Upper lobe of left lung (tissue), 6 donors: ENCODE measurements at regions not wholly inside any gene's neighbourhood (a gene's known extent, or its start where the extent isn't known, plus 50 kb on each side); places are given as distances from the start of the nearest gene placed in this dataset.

Experiments used
- ATAC-seq, 2 donors: fragments of 200-7000 bp; cut with Tn5 transposase; one replicate each; pipeline ENCODE4 v1.9.1; 2022; ENCODE audit warnings: mild to moderate bottlenecking in 2 of 2, moderate library complexity in 2 of 2; ENCODE audit not compliant: low FRiP score in 2 of 2
- DNase-seq, 2 donors: peaks; one replicate each; pipeline ENCODE4 v3.0.0-alpha.2; 2019 to 2020
- H3K27ac ChIP-seq, 4 donors: fragments of 200-600 bp; sonication (generic); one replicate each; pipeline ENCODE4 v1.5.1; 2016 to 2019
- H3K27me3 ChIP-seq, 4 donors: fragments of 200-600 bp; sonication (generic); one replicate each; pipeline ENCODE4 v1.5.1; 2017 to 2019
- H3K36me3 ChIP-seq, 4 donors: fragments of 200-600 bp; sonication (generic); one replicate each; pipeline ENCODE4 v1.5.1; 2016 to 2019
- H3K4me1 ChIP-seq, 4 donors: fragments of 200-600 bp; sonication (generic); one replicate each; pipeline ENCODE4 v1.5.1; 2018 to 2019
- H3K4me3 ChIP-seq, 4 donors: fragments of 200-600 bp; sonication (generic); one replicate each; pipeline ENCODE4 v1.5.1; 2017 to 2019; ENCODE audit warnings: mild to moderate bottlenecking in 2 of 4, moderate library complexity in 1 of 4
- H3K9me3 ChIP-seq, 4 donors: fragments of 200-600 bp; sonication (generic); one replicate each; pipeline ENCODE4 v1.5.1; 2018 to 2019
- CTCF ChIP-seq, 6 experiments: fragments of 450-650 bp in 4 of 6; fragments of 200-600 bp in 2 of 6; sonication (generic) in 2 of 6; IDR thresholded peaks; one replicate each; pipeline ENCODE4 v1.5.1; 2016 to 2019; ENCODE audit warnings: antibody characterized with exemption in 6 of 6
- EP300 ChIP-seq, 4 donors: sonication (generic); formaldehyde crosslinking; IDR thresholded peaks; one replicate each; pipeline ENCODE4 v1.5.1; 2017; ENCODE audit warnings: antibody characterized with exemption in 4 of 4, control low read depth in 2 of 4
- POLR2A ChIP-seq, 4 donors: fragments of 450-650 bp; IDR thresholded peaks; one replicate each; pipeline ENCODE4 v1.5.1; 2016 to 2017; ENCODE audit warnings: antibody characterized with exemption in 4 of 4, mild to moderate bottlenecking in 2 of 4
- POLR2AphosphoS5 ChIP-seq, 2 donors: sonication (generic); formaldehyde crosslinking; IDR thresholded peaks; one replicate each; pipeline ENCODE4 v1.5.1; 2017; ENCODE audit warnings: antibody characterized with exemption in 2 of 2
- WGBS, 2 donors: methylation state at CpG; one replicate each; pipeline ENCODE4 v1.1.5; 2017 to 2018; 5-methylcytosine and 5-hydroxymethylcytosine counted together
- donor health status: DM: no; HTN: no; CAD: no; lungs with moderate emphysema.
- donor health status: DM: no; HTN: yes; CAD: no; lungs with severe emphysema.

GRCh38 chr6:138560130-138560860 lies 61.0 kb upstream of the NHSL1 start:
- Histone ChIP-seq H3K36me3 (no peaks in the 10 kb centered on the region), H3K27ac (peak overlapping the region; percentile 6 to 67 (median 37)), H3K27me3 (no peaks in the 10 kb centered on the region), H3K4me3 (no peak overlapping the region), H3K9me3 (no peaks in the 10 kb centered on the region), H3K4me1 (peaks cover 0 to 23% (median 9%) of the 10 kb centered on the region in 4 donors)
- TF ChIP-seq CTCF (IDR thresholded peaks at IDR 0.05) (no peak), POLR2AphosphoS5 (IDR thresholded peaks at IDR 0.05) (no peak), POLR2A (IDR thresholded peaks at IDR 0.05) (no peak), EP300 (IDR thresholded peaks at IDR 0.05) (no peak)
- DNase-seq (no peak), ATAC-seq (no peak)
- WGBS, 2 donors, result 62 to 66% methylated on average over 10 of the region's 10 CpGs

- Histone ChIP-seq H3K27ac (peak overlapping the region in 2 of 4 donors; percentile 58 to 60), H3K27me3 (no peaks in the 10 kb centered on the region), H3K4me1 (peaks cover 0 to 23% (median 7%) of the 10 kb centered on the region in 4 donors), H3K9me3 (no peaks in the 10 kb centered on the region), H3K36me3 (no peaks in the 10 kb centered on the region), H3K4me3 (no peak overlapping the region)
- DNase-seq (peak in 1 of 2 donors; percentile 33), ATAC-seq (peak; percentile 57 to 79)
- WGBS, 2 donors, result 72 to 75% methylated on average over 8 of the region's 8 CpGs
- TF ChIP-seq POLR2AphosphoS5 (IDR thresholded peaks at IDR 0.05) (no peak), EP300 (IDR thresholded peaks at IDR 0.05) (peak in 1 of 4 donors; percentile 62)
Observed at GRCh38 chr6:138562691-138563090, 63.4 kb upstream of the NHSL1 start.

- Histone ChIP-seq H3K27ac (peak overlapping the region in 1 of 4 donors; percentile 49), H3K4me3 (no peak overlapping the region), H3K27me3 (no peaks in the 10 kb centered on the region), H3K9me3 (no peaks in the 10 kb centered on the region), H3K36me3 (no peaks in the 10 kb centered on the region), H3K4me1 (peaks cover 0 to 23% (median 7%) of the 10 kb centered on the region in 4 donors)
- ATAC-seq (no peak), DNase-seq (no peak)
- TF ChIP-seq POLR2A (IDR thresholded peaks at IDR 0.05) (no peak), CTCF (IDR thresholded peaks at IDR 0.05) (no peak), EP300 (IDR thresholded peaks at IDR 0.05) (no peak), POLR2AphosphoS5 (IDR thresholded peaks at IDR 0.05) (no peak)
- WGBS, 2 donors, result 69 to 80% methylated on average over 6 of the region's 6 CpGs
Observed at GRCh38 chr6:138563231-138563630, 63.9 kb upstream of the NHSL1 start.

GRCh38 chr6:138563650-138564049 lies 64.4 kb upstream of the NHSL1 start:
- DNase-seq (no peak), ATAC-seq (peak in 1 of 2 donors; percentile 47)
- no peak overlapping the region for H3K4me3 ChIP-seq
- no peaks in the 10 kb centered on the region for H3K36me3 ChIP-seq
- peaks cover 0 to 23% (median 7%) of the 10 kb centered on the region in 4 donors for H3K4me1 ChIP-seq
- no peaks in the 10 kb centered on the region for H3K27me3 ChIP-seq
- peak overlapping the region in 2 of 4 donors; percentile 33 to 49 for H3K27ac ChIP-seq
- TF ChIP-seq POLR2AphosphoS5 (IDR thresholded peaks at IDR 0.05), result no peak
- no peak for TF ChIP-seq POLR2A (IDR thresholded peaks at IDR 0.05)
- no peak for TF ChIP-seq EP300 (IDR thresholded peaks at IDR 0.05)
- no peak for TF ChIP-seq CTCF (IDR thresholded peaks at IDR 0.05)
- no peaks in the 10 kb centered on the region for H3K9me3 ChIP-seq
- WGBS, 2 donors, result 43 to 69% methylated on average over 3 of the region's 3 CpGs

- no peak for TF ChIP-seq POLR2A (IDR thresholded peaks at IDR 0.05)
- no peak for TF ChIP-seq CTCF (IDR thresholded peaks at IDR 0.05)
- no peak for TF ChIP-seq EP300 (IDR thresholded peaks at IDR 0.05)
- TF ChIP-seq POLR2AphosphoS5 (IDR thresholded peaks at IDR 0.05), result no peak
- 79 to 82% methylated on average over 5 of the region's 5 CpGs for WGBS, 2 donors
- no peak overlapping the region for H3K4me3 ChIP-seq
- no peaks in the 10 kb centered on the region for H3K36me3 ChIP-seq
- no peak for DNase-seq
- no peaks in the 10 kb centered on the region for H3K9me3 ChIP-seq
- H3K27ac ChIP-seq, result peak overlapping the region in 1 of 4 donors; percentile 33
- no peaks in the 10 kb centered on the region for H3K27me3 ChIP-seq
- peaks cover 0 to 19% (median 9%) of the 10 kb centered on the region in 4 donors for H3K4me1 ChIP-seq
- ATAC-seq, result no peak
Observed at GRCh38 chr6:138564170-138564721, 65.0 kb upstream of the NHSL1 start.
